Colon (tissue), 2 donors: ENCODE measurements at regions not wholly inside any gene's neighbourhood (a gene's known extent, or its start where the extent isn't known, plus 50 kb on each side); places are given as distances from the start of the nearest gene placed in this dataset.
"Not testable (repeated sequence)": the region's sequence is repeated elsewhere in the genome, so short reads cannot be mapped to it uniquely, and the experiment has no call there.

Source experiments
- FAIRE-seq: peaks from 2 replicates; lab custom pipeline; 2012; peaks lifted over from hg19 to GRCh38; lab: Jason Lieb, UNC
- donor health status: control.
- donor health status: control.

- FAIRE-seq, result no peak
Observed at GRCh38 chr14:71606575-71606974, 325.7 kb upstream of the RGS6 start.

DNA sequence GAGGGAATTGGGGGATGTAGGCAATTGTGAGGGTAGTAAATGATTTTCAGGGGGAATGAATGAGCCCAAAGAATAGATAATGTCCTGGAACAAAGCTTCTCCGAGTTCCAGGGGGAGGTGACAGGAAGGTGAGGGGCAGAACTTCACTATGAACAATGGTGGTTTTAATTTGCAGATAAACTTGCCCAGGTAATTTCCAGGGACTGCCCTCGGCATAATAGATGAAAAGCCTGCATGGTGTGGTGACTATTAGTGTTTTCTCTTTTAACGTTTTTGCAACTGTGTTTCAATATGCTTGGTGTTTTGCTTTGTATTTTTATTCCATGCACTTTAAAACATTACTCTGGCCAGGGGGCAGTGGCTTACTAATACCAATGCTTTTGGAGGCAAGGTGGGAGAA is 325.2 kb upstream of the RGS6 start:
- no peak for FAIRE-seq

- FAIRE-seq, result no peak
Observed at GRCh38 chr14:71610149-71610548, 322.1 kb upstream of the RGS6 start.

DNA sequence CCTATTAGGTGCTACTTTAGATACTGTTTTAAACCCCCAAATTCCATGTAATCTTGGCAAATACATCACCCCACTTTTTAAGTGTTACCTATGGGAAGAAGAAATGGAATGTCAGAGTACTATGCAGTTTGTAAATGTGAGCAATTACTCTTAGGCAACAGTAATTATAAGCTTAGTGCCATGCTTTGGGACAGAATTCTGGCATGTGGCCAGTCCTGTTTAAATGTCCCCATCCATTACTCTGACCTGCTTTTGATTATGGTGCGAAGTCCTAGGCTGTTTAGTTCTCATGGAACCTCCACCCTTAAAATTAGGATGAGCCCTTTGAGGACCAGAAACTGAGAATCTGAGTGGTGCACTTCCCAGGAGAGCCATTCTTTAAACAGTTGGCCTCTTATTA is 321.4 kb upstream of the RGS6 start:
- no peak for FAIRE-seq

GRCh38 chr14:71613168-71613567 is 319.1 kb upstream of the RGS6 start:
- FAIRE-seq, result no peak

DNA sequence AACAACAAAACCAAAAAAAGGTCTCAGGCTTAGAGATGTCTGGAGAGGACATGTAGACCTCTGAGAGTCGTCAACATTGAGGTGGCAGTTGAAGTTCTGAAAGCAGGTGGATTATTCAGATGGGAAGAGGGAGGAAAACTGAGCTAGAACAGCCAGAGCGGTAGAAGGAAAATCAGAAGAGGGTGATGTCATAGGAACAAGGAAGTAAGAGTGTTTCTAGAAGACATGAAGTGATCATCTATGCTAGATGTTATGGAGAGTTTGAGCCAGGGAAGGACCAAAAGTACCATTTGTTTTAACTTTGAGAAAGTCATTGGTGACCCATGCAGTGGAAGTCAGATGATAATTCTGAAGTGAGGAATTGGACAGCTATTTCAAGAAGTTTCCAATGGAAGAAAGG is 316.2 kb upstream of the RGS6 start:
- no peak for FAIRE-seq

DNA sequence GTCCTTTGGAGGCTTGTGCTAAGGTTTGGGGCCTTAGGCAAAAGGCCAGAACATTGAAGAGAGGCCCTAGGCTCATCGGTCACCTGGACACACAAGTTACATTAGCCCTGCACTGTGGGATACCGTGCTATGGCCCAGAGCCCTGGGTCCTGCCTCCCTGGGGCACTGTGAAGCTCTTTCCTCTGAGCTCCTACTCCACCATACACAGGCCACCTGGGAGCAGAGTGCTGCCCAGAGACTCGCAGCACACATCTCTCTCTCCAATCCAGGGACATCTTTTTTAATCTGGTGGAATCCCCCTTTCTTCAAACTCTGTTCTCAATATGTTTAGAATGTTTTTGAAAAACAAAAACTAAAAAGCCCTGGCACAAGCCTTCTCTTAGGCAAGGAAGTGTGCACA is 314.2 kb upstream of the RGS6 start:
- no peak for FAIRE-seq

DNA sequence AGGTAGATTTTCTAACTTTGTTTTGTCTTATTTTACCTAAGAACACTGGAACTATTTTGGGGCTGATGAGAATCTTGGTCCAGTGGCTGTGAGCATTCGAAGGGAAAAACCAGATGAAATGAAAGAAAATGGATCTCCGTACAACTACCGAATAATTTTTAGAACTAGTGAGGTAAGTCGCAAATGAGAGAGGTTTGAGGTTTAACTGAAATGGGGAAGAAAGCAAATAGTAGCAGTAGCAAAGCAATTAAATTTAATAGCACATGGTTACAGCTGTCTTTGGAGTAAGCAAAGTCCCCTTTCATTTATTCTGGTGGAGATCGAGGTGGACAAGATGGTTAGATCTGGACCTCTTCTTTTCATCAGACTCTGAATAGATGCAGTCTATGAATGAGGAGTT is 313.5 kb upstream of the RGS6 start:
- no peak for FAIRE-seq

DNA sequence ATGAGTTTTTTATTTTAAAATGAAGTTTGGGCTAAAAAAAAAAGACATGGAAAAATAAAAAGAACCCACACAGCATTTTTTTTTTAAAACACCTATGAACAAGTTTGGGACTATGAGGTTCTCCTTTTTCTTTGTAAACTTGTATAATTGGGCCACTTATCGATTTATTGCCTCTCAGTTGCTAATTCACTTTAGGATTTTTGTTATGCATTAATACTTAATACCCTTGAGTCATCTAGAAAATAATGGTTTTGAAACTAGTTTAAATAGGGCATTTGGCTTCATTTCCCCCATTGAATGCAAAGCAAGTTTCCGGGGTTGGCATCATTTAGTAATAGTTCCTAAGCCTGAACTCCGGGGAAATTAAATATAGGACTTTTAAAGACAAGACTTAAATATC is 312.8 kb upstream of the RGS6 start:
- FAIRE-seq, result no peak

DNA sequence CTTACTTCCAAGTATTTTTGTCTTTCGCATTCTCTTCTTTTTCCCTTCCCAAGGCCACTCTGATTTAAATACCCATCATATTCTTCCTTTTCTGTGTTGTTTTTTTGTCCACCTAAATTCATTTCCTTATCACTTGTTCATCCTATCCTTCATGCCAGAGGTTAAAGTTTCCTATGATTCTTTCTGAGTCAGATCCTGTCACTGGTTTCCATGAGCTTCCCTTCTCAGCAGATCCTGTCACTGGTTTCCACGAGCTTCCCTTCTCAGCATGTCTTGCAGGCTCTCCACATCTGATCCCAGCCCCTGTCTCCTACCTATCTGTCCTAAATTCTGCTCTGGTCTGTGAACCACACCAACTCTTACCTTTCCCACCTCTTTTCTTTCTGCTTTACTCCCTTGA is 311.8 kb upstream of the RGS6 start:
- FAIRE-seq, result no peak

GRCh38 chr14:71621276-71621675 is 311.0 kb upstream of the RGS6 start:
- no peak for FAIRE-seq

DNA sequence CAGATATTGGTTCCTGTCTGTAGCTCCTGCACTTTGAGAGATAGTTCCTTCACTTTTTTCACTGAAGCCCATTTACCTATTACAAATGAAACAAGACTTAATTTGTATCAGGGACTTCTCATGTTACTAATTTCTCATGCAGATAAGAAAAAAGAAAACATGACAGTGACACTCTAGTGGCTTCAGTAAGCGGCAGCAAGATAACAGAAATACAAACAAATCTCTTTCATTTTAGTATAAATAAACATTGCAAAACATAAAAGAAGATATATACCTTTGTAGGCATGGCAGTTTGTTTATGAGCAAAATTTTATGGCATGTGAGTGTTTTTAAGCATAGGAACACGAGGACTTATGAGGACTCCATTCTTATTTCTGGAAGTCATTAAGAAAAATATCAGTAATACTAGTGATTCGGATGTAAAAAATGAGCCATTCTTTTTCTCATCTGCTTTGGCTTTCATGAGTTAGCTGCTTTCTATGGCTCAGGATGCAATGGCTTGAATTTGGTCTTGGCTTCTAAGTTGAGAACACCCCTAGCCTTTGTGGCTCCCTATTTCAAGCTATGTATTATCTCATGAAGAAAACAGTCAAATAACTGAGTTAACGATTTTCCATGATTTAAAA is 310.1 kb upstream of the RGS6 start:
- no peak for FAIRE-seq

- FAIRE-seq, result no peak
Observed at GRCh38 chr14:71623939-71624338, 308.3 kb upstream of the RGS6 start.

- no peak for FAIRE-seq
Observed at GRCh38 chr14:71625175-71625574, 307.1 kb upstream of the RGS6 start.

- no peak for FAIRE-seq
Observed at GRCh38 chr14:71625891-71626701, 306.1 kb upstream of the RGS6 start.

DNA sequence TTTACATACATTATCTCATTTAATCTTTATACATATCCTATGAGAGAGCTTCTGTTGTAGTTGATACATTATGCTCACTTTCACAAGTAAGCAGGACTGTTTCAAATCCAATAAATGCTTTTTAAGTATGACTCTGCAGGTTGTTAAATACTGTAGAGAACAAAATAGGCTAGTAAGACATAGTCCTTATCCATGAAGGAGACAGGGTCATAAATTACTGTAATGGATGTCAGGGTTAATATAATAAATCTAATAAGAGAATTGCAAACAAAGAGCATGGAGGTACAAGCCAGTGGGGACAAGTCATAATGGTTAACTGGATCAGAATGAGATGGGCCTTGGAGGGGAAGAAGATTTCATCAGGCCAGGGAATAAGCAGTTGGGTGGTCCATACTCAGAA is 303.8 kb upstream of the RGS6 start:
- FAIRE-seq, result no peak

DNA sequence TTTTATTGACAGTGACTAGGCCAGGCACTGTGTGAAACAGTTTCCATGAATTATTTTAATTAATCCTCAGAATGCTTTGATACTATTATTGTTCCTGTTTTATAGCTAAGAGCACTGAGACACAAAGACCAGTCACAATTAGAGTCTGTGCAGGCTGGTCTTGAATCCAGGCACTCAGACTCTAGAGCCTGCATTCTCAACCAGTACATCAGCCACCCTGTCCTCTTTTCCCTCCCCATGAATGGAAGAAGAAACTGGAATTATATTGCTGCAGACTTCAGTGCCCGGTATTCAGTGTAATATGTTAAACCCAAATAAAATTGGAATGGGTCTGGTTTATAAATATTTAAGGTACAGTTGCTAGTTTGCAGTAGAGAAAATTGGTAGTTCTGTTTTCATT is 303.0 kb upstream of the RGS6 start:
- FAIRE-seq, result no peak

DNA sequence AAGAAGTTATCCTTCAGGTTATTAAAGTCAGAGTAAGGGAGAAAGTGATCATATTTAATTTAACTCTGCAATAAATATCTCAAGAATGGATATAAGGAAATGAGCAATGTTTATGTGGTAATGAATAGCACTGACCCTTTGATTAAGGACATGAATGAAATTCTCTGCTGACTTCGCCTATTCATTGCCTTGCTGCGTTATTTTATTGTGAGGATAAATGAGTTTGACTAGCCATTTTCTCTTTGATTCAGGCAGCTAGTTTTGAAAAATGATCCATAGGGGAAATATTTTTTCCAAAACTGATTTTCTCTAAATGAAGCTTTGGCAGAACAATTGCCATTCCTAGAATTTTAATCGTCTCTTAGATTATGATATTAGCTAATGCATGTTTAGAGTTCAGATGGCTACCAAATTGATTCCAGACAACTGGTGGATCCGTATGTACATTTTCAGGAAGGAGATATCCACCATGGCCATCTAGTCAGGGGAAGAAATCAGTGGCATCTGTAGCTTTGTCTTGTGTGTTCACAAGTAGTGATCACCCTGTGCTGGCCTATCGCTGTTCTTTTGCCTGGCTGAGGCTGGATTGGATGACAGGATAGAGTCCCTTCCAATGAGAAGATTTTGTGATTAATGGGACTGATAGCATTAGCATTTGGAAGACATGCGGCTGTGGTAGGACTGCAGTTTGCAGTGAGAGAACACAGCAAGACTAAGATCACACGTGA is 302.3 kb upstream of the RGS6 start:
- peak; percentile 28 for FAIRE-seq

DNA sequence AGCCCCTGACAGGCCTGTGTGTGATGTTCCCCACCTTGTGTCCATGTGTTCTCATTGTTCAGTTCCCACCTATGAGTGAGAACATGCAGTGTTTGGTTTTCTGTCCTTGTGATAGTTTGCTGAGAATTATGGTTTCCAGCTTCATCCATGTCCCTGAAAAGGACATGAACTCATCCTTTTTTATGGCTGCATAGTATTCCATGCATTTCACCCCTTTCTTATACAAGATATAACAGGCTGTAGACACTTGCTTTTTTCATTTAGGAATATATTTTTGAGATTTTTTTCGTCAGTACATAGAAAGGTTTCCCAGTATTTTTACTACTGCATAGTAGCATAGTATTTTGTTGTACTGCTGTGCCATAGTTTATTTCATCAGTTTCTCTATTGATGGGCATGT is 301.2 kb upstream of the RGS6 start:
- FAIRE-seq, result not testable (repeated sequence)

DNA sequence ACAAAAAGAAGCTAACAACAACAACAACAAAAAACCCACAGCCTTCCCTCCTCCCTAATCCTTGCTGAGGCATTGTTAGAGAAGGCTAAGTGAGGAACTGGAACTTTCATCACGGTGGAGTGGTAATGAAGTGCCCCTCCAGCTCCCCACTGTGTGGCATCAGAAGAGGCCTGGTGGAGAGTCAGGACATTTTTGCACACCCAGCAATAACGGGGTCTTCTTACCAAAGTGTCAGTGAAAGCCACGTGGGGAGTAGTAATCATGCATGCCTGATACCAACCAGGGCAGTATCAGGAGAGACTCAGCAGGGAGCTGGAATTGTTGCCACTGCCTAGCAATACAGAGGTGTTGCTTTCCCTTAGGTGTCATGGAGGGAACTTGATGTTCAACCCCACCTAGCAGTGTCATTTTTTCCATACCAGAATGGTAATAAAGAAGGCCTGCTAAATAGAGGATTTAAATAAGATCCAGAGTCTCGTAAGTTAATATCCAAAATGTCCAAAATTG is 299.7 kb upstream of the RGS6 start:
- FAIRE-seq, result no peak

DNA sequence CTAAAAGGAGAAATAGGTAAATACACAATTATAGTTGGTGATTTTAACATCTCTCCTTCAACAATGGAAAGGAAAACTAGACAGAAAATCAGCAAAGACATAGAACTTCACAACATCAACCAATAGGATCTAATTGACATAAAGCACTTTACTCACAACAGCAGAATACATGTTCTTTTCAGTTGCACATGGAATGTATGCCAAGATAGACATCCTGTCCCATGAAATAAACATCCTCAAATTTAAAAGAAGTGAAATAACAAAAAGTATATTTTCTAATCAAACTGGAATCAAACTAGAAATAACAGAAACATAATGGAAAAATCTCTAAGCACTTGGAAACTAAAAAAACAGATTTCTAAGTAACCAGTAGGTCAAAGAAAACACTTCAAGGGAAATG is 296.2 kb upstream of the RGS6 start:
- FAIRE-seq, result no peak

- no peak for FAIRE-seq
Observed at GRCh38 chr14:71636820-71637471, 295.3 kb upstream of the RGS6 start.
